Cardiac muscle cell (in vitro differentiated cells and primary cell): ENCODE measurements at regions not wholly inside any gene's neighbourhood (a gene's known extent, or its start where the extent isn't known, plus 50 kb on each side); places are given as distances from the start of the nearest gene placed in this dataset.

Experiments used
- DNase-seq, 2 donors: peaks; one replicate each; pipeline versions ENCODE4 v3.0.0 to v3.0.0-alpha.2; 2010 to 2017; ENCODE audit warnings: low read depth in 1 of 2, low spot score in 1 of 2
- H3K27ac ChIP-seq: fragments of 200-600 bp; sonication (generic); 2 replicates; pipeline ENCODE4 v1.5.1; 2016
- H3K27me3 ChIP-seq: fragments of 200-600 bp; sonication (generic); 2 replicates; pipeline ENCODE4 v1.6.0; 2016; ENCODE audit warnings: control low read depth
- H3K36me3 ChIP-seq: fragments of 200-600 bp; sonication (generic); 2 replicates; pipeline ENCODE4 v1.5.1; 2016; ENCODE audit warnings: control low read depth
- H3K4me1 ChIP-seq: fragments of 200-600 bp; sonication (generic); 2 replicates; pipeline ENCODE4 v1.8.1; 2017; ENCODE audit warnings: low read depth, mild to moderate bottlenecking, mixed run types
- H3K4me3 ChIP-seq: fragments of 200-600 bp; sonication (generic); 2 replicates; pipeline ENCODE4 v1.5.1; 2016; ENCODE audit warnings: mild to moderate bottlenecking
- H3K9me3 ChIP-seq: fragments of 200-600 bp; sonication (generic); 2 replicates; pipeline ENCODE4 v1.5.1; 2017; ENCODE audit warnings: low read depth, mild to moderate bottlenecking, control low read depth
- TF ChIP-seq, protein P1 (sequence below): IDR thresholded peaks from 2 replicates; pipeline ENCODE4 v1.5.1; 2012; ENCODE audit warnings: low read depth, mild to moderate bottlenecking, low read length

DNA sequence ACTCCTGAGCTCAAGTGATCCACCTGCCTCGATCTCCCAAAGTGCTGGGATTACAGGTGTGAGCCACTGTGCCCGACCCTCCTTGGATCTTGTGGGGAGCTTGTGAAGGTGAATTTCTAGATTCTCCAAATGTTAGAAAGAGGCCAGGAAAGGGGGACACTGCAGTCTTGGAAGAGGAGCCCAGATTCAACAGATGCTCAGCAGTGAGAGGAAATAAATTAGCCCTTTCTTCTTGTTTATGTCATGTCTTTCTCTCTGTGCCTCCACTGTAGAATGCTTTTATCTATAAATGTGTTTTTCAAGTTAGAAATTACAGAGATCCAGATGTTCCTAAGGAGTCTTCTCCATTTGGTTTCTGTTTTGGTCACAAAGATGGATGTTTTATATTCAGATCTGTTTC is 346.6 kb upstream of the KAZN start:
- DNase-seq, result no peak
- no peaks in the 10 kb centered on the region for H3K4me1 ChIP-seq
- TF ChIP-seq, protein P1, sequence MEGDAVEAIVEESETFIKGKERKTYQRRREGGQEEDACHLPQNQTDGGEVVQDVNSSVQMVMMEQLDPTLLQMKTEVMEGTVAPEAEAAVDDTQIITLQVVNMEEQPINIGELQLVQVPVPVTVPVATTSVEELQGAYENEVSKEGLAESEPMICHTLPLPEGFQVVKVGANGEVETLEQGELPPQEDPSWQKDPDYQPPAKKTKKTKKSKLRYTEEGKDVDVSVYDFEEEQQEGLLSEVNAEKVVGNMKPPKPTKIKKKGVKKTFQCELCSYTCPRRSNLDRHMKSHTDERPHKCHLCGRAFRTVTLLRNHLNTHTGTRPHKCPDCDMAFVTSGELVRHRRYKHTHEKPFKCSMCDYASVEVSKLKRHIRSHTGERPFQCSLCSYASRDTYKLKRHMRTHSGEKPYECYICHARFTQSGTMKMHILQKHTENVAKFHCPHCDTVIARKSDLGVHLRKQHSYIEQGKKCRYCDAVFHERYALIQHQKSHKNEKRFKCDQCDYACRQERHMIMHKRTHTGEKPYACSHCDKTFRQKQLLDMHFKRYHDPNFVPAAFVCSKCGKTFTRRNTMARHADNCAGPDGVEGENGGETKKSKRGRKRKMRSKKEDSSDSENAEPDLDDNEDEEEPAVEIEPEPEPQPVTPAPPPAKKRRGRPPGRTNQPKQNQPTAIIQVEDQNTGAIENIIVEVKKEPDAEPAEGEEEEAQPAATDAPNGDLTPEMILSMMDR, result no peak
- H3K36me3 ChIP-seq, result no peaks in the 10 kb centered on the region
- H3K27me3 ChIP-seq, result no peaks in the 10 kb centered on the region
- no peaks in the 10 kb centered on the region for H3K9me3 ChIP-seq
- no peak overlapping the region for H3K4me3 ChIP-seq
- no peak overlapping the region for H3K27ac ChIP-seq

DNA sequence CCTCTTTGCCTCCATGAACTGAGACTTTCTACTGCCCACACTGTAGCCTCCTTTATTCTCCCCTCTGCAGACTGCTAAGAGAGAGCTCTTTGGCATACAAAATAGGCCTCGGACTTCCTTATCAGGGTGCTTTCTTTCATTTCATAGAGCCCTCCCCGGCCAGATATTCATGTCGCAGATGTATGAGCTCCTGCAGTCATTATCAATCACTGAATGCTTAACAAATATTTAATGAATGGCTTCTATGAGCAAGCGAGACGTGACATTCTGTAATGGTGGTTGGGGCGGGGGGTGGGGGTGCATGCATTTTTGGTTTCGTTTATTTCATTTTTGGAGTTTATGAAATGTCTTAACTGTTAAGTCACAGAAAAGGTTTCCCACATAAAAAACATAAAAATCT is 344.8 kb upstream of the KAZN start:
- Histone ChIP-seq H3K36me3 (no peaks in the 10 kb centered on the region), H3K9me3 (no peaks in the 10 kb centered on the region), H3K27me3 (no peaks in the 10 kb centered on the region), H3K27ac (no peak overlapping the region), H3K4me3 (no peak overlapping the region), H3K4me1 (no peaks in the 10 kb centered on the region)
- TF ChIP-seq, protein P1, result no peak
- no peak for DNase-seq

DNA sequence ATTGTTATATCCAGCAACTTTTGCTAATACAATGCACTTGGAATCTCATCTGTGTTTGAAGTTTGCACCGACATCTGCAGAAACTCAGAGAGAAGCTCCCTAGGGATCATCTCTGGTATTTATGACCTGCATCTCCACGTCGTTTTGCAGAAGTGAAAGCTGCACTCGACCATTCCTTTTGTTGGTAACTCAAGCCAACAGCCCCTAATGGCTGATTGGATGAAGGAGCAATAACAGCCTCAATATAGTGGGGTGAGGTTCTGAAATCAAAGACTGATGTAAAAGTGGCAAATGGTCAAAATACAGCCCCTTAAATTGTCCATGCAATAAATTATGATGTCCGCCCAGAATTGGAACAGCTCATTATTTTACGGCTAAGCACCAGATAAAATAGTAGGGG is 344.2 kb upstream of the KAZN start:
- H3K4me3 ChIP-seq, result no peak overlapping the region
- H3K4me1 ChIP-seq, result no peaks in the 10 kb centered on the region
- TF ChIP-seq, protein P1, result no peak
- peak in 1 of 2 donors; percentile 20 for DNase-seq
- H3K9me3 ChIP-seq, result no peaks in the 10 kb centered on the region
- no peak overlapping the region for H3K27ac ChIP-seq
- no peaks in the 10 kb centered on the region for H3K27me3 ChIP-seq
- no peaks in the 10 kb centered on the region for H3K36me3 ChIP-seq

DNA sequence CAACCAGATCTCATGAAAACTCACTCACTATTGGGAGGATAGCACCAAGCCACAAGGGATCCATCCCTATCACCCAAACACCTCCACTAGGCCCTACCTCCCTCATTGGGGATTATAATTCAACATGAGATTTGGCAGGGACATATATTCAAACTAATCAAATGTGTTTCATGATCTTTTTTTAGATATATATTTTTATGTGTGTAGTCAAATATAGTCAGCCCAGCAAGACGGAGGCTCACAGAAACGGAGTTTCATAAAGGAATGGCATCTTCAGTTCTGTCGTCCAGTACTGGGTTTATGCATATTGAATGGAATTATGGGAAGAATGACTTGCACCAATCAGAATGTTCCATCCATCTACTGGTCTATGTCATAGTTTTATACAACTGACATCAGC is 343.3 kb upstream of the KAZN start:
- Histone ChIP-seq H3K4me3 (no peak overlapping the region), H3K9me3 (no peaks in the 10 kb centered on the region), H3K27ac (no peak overlapping the region), H3K27me3 (no peaks in the 10 kb centered on the region), H3K4me1 (no peaks in the 10 kb centered on the region), H3K36me3 (no peaks in the 10 kb centered on the region)
- TF ChIP-seq, protein P1, result no peak
- no peak for DNase-seq

DNA sequence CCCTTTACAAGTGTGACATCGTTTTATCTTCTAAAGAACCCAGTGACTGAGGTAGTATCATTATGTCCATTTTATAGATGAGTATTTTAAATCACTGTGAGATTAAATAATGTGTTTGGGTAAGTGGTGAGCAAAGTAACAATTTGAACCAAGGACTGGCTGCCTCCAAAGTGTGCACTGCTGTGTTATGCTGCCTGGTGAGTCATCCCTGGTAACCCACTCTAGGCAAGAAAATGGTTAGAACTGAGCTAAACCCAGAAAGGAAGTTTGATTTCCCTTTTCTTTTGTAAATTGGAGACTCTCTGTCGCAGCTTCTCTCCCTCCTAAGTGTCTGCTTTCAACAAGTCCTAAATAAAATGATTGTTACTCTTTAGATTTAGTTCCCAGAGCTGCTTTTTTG is 342.8 kb upstream of the KAZN start:
- TF ChIP-seq, protein P1, result no peak
- H3K4me1 ChIP-seq, result no peaks in the 10 kb centered on the region
- H3K9me3 ChIP-seq, result no peaks in the 10 kb centered on the region
- peak in 1 of 2 donors; percentile 8 for DNase-seq
- no peak overlapping the region for H3K27ac ChIP-seq
- no peak overlapping the region for H3K4me3 ChIP-seq
- H3K36me3 ChIP-seq, result no peaks in the 10 kb centered on the region
- no peaks in the 10 kb centered on the region for H3K27me3 ChIP-seq

DNA sequence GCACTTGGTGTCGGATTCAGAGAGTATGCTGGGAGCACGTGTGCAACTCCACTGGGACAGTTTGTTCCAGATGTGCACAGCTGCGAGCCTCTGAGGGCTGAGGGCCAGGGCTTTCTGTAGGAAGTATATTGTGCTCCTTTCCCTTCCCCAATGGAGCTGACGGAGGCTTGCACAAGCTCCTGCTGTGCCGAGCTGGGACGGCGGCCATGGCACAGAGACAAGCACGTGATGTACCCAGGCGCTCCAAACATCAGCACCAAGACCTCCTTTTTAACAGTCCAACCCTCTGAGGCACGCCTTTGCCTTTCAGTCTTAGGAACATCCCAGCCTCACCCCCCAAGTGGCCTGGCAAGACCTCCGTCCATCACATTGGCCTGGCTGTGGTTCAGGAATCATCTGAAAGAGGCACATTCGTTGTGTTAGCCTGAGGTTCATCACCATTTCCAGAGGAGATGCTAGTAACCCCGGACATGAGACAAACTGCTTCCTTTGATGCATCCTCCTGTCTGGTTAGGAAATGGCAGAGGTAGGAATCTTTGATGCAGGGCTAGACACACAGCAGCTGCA is 339.2 kb upstream of the KAZN start:
- H3K4me1 ChIP-seq, result no peaks in the 10 kb centered on the region
- H3K9me3 ChIP-seq, result no peaks in the 10 kb centered on the region
- no peaks in the 10 kb centered on the region for H3K27me3 ChIP-seq
- no peak overlapping the region for H3K4me3 ChIP-seq
- no peaks in the 10 kb centered on the region for H3K36me3 ChIP-seq
- H3K27ac ChIP-seq, result no peak overlapping the region
- DNase-seq, result peak in 1 of 2 donors; percentile 71
- TF ChIP-seq, protein P1, result no peak
